CD8-positive, alpha-beta memory T cell (primary cell): ENCODE measurements at regions not wholly inside any gene's neighbourhood (a gene's known extent, or its start where the extent isn't known, plus 50 kb on each side); places are given as distances from the start of the nearest gene placed in this dataset.
"Not testable (repeated sequence)": the region's sequence is repeated elsewhere in the genome, so short reads cannot be mapped to it uniquely, and the experiment has no call there.

Experiments used
- CTCF ChIA-PET: fragments of 350-600 bp; sonication (Branson Sonifier 250); formaldehyde crosslinking; loops from one replicate; lab custom pipeline; 2021; ENCODE audit warnings: antibody characterized with exemption; lab: Charles Lee
- POLR2A ChIA-PET: fragments of 350-600 bp; sonication (Branson Sonifier 250); formaldehyde crosslinking; loops from one replicate; lab custom pipeline; 2021; ENCODE audit warnings: antibody characterized with exemption; lab: Charles Lee
- DNase-seq, 5 donors: peaks; one replicate each; pipeline versions ENCODE4 v3.0.0 to v3.0.0-alpha.2; 2020 to 2022; ENCODE audit warnings: mixed read lengths in 1 of 5
- H3K27ac ChIP-seq: one replicate; pipeline ENCODE4 v1.7.0; 2013; ENCODE audit warnings: low read depth, mild to moderate bottlenecking, low read length, moderate library complexity
- H3K27me3 ChIP-seq: 2 replicates; pipeline ENCODE4 v1.7.0; 2013; ENCODE audit warnings: low read length, mild to moderate bottlenecking; ENCODE audit not compliant: insufficient read depth, poor library complexity, severe bottlenecking
- H3K36me3 ChIP-seq: 2 replicates; pipeline ENCODE4 v1.7.0; 2013; ENCODE audit warnings: mild to moderate bottlenecking, low read length, moderate library complexity; ENCODE audit not compliant: insufficient read depth
- H3K4me1 ChIP-seq: 2 replicates; pipeline ENCODE4 v1.7.0; 2013; ENCODE audit warnings: mild to moderate bottlenecking, low read length, moderate library complexity; ENCODE audit not compliant: insufficient read depth
- H3K4me3 ChIP-seq: 2 replicates; pipeline ENCODE4 v1.7.0; 2013; ENCODE audit warnings: mild to moderate bottlenecking, low read length
- H3K9me3 ChIP-seq: 2 replicates; pipeline ENCODE4 v1.7.0; 2013; ENCODE audit warnings: mild to moderate bottlenecking, low read length
- H3K27ac Mint-ChIP-seq, 8 donors: one replicate each; pipeline ENCODE4 v1.8.0; 2020 to 2021; ENCODE audit warnings: mixed read lengths in 8 of 8, mild to moderate bottlenecking in 6 of 8, inconsistent platforms in 3 of 8, moderate library complexity in 3 of 8
- H3K27me3 Mint-ChIP-seq, 2 donors: one replicate each; pipeline ENCODE4 v1.8.0; 2020 to 2021; ENCODE audit warnings: mixed read lengths in 2 of 2, mild to moderate bottlenecking in 1 of 2, moderate library complexity in 1 of 2
- H3K36me3 Mint-ChIP-seq, 3 donors: one replicate each; pipeline ENCODE4 v1.8.0; 2020 to 2021; ENCODE audit warnings: mixed read lengths in 3 of 3, inconsistent platforms in 1 of 3, mild to moderate bottlenecking in 1 of 3
- H3K4me1 Mint-ChIP-seq, 3 donors: one replicate each; pipeline ENCODE4 v1.8.0; 2020 to 2021; ENCODE audit warnings: mixed read lengths in 3 of 3, inconsistent platforms in 1 of 3, mild to moderate bottlenecking in 1 of 3
- H3K4me3 Mint-ChIP-seq, 7 donors: one replicate each; pipeline ENCODE4 v1.8.0; 2020 to 2021; ENCODE audit warnings: mixed read lengths in 7 of 7, mild to moderate bottlenecking in 6 of 7, moderate library complexity in 4 of 7, inconsistent platforms in 2 of 7
- H3K9me3 Mint-ChIP-seq, 5 donors: one replicate each; pipeline ENCODE4 v1.8.0; 2020 to 2022; ENCODE audit warnings: mixed read lengths in 5 of 5, mild to moderate bottlenecking in 3 of 5, moderate library complexity in 2 of 5, inconsistent platforms in 1 of 5

DNA sequence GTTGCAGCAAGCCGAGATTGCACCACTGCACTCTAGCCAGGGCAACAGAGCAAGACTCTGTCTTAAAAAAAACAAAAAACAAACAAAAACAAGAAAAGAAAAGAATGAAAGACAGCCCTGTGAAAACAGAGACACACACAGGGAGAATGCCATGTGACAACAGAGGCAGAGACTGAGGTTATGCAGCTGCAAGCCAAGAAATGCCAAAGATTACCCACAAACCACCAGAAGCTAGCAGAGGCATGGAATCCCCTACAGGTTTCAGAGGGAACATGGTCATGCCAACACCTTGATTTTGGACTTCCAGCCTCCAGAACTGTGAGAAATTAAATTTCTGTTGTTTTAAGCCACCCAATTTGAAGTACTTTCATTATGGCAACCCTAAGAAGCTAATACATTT lies 138.5 kb downstream of the MRPL57 start:
- peaks cover 0 to 14% (median 9%) of the 10 kb centered on the region in 3 donors for H3K36me3 Mint-ChIP-seq
- H3K27me3 Mint-ChIP-seq, CTCF ChIA-PET, H3K4me1 Mint-ChIP-seq, H3K4me3 ChIP-seq, DNase-seq, H3K36me3 ChIP-seq, H3K4me3 Mint-ChIP-seq, H3K27me3 ChIP-seq, POLR2A ChIA-PET, H3K9me3 ChIP-seq, H3K27ac Mint-ChIP-seq, H3K4me1 ChIP-seq, H3K9me3 Mint-ChIP-seq, H3K27ac ChIP-seq: not testable (repeated sequence)

DNA sequence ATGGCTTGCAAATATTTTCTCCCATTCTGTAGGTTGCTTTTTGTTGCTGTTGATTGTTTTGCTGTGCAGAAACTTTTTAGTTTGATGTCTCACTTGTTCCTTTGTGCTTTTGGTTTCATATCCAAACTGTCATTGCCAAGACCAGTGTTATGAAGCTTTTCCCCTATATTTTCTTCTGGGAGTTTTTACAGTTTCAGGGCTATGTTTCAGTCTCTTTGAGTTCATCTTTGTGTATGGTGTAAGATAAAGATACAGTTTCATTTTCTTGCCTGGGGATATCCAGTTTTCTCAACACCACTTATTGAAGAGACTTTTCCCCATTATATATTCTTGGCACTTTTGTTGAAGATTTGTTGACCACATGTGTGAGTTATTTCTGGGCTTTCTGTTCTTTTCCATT lies 139.9 kb downstream of the MRPL57 start:
- no peaks in the 10 kb centered on the region for H3K4me1 ChIP-seq
- no peak overlapping the region for H3K4me3 Mint-ChIP-seq
- no peaks in the 10 kb centered on the region for H3K9me3 Mint-ChIP-seq
- ChIA-PET CTCF (no interaction called here), POLR2A (no interaction called here)
- no peaks in the 10 kb centered on the region for H3K4me1 Mint-ChIP-seq
- H3K9me3 ChIP-seq = no peaks in the 10 kb centered on the region
- peaks cover 0 to 7% (median 7%) of the 10 kb centered on the region in 3 donors for H3K36me3 Mint-ChIP-seq
- no peaks in the 10 kb centered on the region for H3K27me3 Mint-ChIP-seq
- H3K27ac Mint-ChIP-seq = no peak overlapping the region
- DNase-seq = no peak
- no peaks in the 10 kb centered on the region for H3K27me3 ChIP-seq
- no peak overlapping the region for H3K27ac ChIP-seq
- no peak overlapping the region for H3K4me3 ChIP-seq
- no peaks in the 10 kb centered on the region for H3K36me3 ChIP-seq

DNA sequence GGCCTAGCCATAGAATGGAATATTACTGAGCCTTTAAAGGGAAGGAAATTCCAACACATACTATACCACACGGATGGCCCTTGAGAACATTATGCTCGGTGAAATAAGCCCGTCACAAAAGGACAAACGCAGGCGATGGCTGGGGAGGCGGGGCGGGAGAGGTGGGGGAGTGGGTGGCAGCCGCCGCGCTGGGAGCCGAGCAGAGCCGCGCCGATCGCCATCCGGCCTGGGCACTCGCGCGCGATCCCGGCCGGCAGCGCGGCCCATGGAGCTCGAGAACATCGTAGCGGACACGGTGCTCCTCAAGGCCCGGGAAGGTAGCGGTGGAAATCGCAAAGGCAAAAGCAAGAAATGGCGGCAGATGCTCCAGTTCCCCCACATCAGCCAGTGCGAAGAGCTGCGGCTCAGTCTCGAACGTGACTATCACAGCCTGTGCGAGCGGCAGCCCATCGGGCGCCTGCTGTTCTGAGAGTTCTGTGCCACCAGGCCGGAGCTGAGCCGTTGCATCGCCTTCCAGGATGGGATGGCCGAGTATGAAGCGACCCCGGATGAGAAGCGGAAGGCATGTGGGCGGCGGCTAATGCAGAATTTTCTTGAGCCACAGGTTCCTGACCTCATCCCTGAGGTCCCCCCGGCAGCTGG lies 140.1 kb downstream of the ZDHHC20 start:
- DNase-seq = no peak
- H3K9me3 ChIP-seq = no peaks in the 10 kb centered on the region
- Mint-ChIP-seq H3K27ac (no peak overlapping the region), H3K36me3 (peaks cover 0 to 8% (median 7%) of the 10 kb centered on the region in 3 donors), H3K4me1 (no peaks in the 10 kb centered on the region), H3K27me3 (no peaks in the 10 kb centered on the region), H3K4me3 (peak overlapping the region in 4 of 7 donors; percentile 15 to 45 (median 34)), H3K9me3 (no peaks in the 10 kb centered on the region)
- H3K4me3 ChIP-seq = no peak overlapping the region
- ChIA-PET CTCF (no interaction called here), POLR2A (no interaction called here)
- no peaks in the 10 kb centered on the region for H3K27me3 ChIP-seq
- no peaks in the 10 kb centered on the region for H3K4me1 ChIP-seq
- H3K27ac ChIP-seq = no peak overlapping the region
- no peaks in the 10 kb centered on the region for H3K36me3 ChIP-seq

DNA sequence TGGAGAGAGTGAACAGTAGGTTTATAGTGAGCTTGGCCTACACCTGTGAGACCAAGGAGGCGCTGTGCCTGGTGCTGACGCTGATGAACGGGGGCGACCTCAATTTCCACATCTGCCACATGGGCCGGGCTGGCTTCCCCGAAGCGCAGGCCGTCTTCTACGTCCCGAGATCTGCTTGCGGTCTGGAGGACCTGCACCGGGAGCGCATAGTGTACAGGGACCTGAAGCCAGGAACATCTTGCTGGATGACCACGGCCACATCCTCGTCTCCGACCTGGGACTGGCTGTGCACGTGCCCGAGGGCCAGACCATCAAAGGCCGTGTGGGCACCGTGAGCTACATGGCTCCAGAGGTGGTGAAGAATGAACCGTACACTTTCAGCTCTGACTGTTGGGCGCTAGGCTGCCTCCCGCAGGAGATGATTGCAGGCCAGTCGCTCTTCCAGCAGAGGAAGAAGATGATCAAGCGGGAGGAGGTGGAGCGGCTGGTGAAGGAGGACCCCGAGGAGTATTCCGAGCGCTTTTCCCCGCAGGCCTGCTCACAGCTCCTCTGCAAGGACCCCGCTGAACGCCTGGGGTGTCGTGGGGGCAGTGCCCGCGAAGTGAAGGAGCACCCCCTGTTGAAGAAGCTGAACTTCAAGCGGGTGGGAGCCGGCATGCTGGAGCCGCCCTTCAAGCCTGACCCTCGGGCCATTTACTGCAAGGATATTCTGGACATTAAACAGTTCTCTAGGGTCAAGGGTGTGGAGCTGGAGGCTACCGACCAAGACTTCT lies 139.0 kb downstream of the ZDHHC20 start:
- no peaks in the 10 kb centered on the region for H3K27me3 Mint-ChIP-seq
- no peak overlapping the region for H3K4me3 ChIP-seq
- H3K27ac Mint-ChIP-seq = peak overlapping the region in 2 of 8 donors; percentile 60 to 87
- H3K9me3 ChIP-seq = no peaks in the 10 kb centered on the region
- no peaks in the 10 kb centered on the region for H3K27me3 ChIP-seq
- no peak for DNase-seq
- POLR2A ChIA-PET = no interaction called here
- H3K9me3 Mint-ChIP-seq = no peaks in the 10 kb centered on the region
- H3K36me3 Mint-ChIP-seq = peaks cover 0 to 8% (median 7%) of the 10 kb centered on the region in 3 donors
- H3K4me1 Mint-ChIP-seq = no peaks in the 10 kb centered on the region
- no peaks in the 10 kb centered on the region for H3K36me3 ChIP-seq
- H3K4me1 ChIP-seq = no peaks in the 10 kb centered on the region
- peak overlapping the region in 1 of 7 donors; percentile 9 for H3K4me3 Mint-ChIP-seq
- H3K27ac ChIP-seq = no peak overlapping the region
- CTCF ChIA-PET = no interaction called here

DNA sequence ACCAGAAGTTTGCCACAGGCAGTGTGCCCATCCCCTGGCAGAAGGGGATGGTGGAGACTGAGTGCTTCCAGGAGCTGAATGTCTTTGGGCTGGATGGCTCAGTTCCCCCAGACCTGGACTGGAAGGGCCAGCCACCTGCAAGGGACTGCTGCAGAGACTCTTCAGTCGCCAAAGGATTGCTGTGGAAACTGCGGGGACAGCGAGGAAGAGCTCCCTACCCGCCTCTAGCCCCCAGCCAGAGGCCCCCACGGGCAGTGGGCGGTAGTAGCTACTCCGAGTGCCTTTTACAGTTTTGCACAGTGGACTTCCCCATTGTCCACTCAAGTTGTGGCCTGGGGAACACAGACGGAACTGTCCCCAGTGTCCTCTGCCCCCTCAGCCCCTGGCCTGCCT lies 138.5 kb downstream of the ZDHHC20 start:
- no peak overlapping the region for H3K4me3 Mint-ChIP-seq
- no peaks in the 10 kb centered on the region for H3K36me3 ChIP-seq
- no peaks in the 10 kb centered on the region for H3K9me3 Mint-ChIP-seq
- H3K4me3 ChIP-seq = no peak overlapping the region
- H3K27ac Mint-ChIP-seq = no peak overlapping the region
- no peaks in the 10 kb centered on the region for H3K4me1 ChIP-seq
- no peaks in the 10 kb centered on the region for H3K27me3 ChIP-seq
- no peak overlapping the region for H3K27ac ChIP-seq
- no peak for DNase-seq
- peaks cover 0 to 8% (median 6%) of the 10 kb centered on the region in 3 donors for H3K36me3 Mint-ChIP-seq
- ChIA-PET CTCF (no interaction called here), POLR2A (no interaction called here)
- peaks cover 0 to 2% (median 0%) of the 10 kb centered on the region in 3 donors for H3K4me1 Mint-ChIP-seq
- H3K27me3 Mint-ChIP-seq = no peaks in the 10 kb centered on the region
- no peaks in the 10 kb centered on the region for H3K9me3 ChIP-seq

DNA sequence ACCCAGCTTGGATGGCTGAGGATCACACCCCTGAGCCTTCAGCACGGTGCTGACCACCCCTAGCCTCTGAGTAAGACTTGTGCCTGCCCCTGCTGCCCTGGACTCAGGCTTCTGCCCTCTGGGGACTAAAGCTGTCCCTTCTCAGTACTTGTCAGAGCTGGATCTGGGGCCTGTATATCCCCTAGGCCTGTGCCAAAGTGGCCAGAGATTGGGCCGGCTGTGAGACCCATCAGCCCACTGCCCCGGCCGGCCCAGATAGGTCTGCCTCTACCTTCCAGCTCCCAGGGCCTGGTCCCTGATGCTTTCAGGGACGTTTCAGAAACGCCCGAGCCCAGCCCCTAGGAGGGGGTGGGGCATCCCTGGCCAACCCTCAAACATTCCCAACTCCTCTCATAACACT lies 137.8 kb downstream of the ZDHHC20 start:
- Histone ChIP-seq H3K27me3 (no peaks in the 10 kb centered on the region), H3K4me1 (no peaks in the 10 kb centered on the region), H3K36me3 (no peaks in the 10 kb centered on the region), H3K4me3 (no peak overlapping the region), H3K9me3 (no peaks in the 10 kb centered on the region), H3K27ac (no peak overlapping the region)
- Mint-ChIP-seq H3K4me3 (no peak overlapping the region), H3K4me1 (peaks cover 0 to 5% (median 0%) of the 10 kb centered on the region in 3 donors), H3K27me3 (no peaks in the 10 kb centered on the region), H3K9me3 (no peaks in the 10 kb centered on the region), H3K36me3 (peaks cover 0 to 11% (median 7%) of the 10 kb centered on the region in 3 donors), H3K27ac (no peak overlapping the region)
- ChIA-PET POLR2A (no interaction called here), CTCF (no interaction called here)
- no peak for DNase-seq

DNA sequence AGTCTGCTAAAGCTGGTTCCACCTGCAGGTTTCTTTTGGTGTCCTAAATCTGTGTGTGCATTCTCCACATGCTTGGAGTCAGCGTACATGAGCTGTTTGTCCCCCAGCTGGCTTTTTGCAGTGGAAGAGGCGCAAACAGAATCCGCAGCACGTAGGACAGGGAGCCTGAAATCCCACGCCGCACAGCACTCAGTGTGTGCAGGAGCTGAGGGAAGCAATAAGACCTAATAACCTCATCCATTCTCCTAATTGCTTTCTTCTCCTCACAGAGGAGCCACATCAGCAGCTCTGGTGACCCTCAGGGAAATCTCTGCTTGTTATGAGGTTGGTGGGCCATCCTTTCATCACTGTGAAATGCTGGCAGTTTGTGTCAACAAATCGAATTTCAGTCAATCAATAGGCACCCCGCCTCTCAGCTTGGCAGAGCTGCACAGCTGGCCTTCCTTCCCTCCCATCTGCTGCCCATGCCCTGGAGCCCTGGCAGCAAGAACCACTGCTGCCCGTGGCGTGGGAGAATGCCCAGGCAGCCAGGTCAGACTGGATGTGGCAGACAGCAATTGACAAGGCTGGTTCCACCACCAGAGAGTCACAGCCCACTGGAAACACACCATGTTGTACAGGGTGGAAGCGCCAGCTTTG lies 136.7 kb downstream of the ZDHHC20 start:
- ChIA-PET CTCF (no interaction called here), POLR2A (no interaction called here)
- Histone ChIP-seq H3K36me3 (no peaks in the 10 kb centered on the region), H3K4me3 (no peak overlapping the region), H3K9me3 (no peaks in the 10 kb centered on the region), H3K27me3 (no peaks in the 10 kb centered on the region), H3K27ac (no peak overlapping the region), H3K4me1 (no peaks in the 10 kb centered on the region)
- Mint-ChIP-seq H3K27me3 (no peaks in the 10 kb centered on the region), H3K27ac (peak overlapping the region in 1 of 8 donors; percentile 38), H3K36me3 (peaks cover 0 to 14% (median 7%) of the 10 kb centered on the region in 3 donors), H3K9me3 (no peaks in the 10 kb centered on the region), H3K4me3 (no peak overlapping the region), H3K4me1 (peaks cover 2 to 9% (median 5%) of the 10 kb centered on the region in 3 donors)
- DNase-seq = no peak
